Choroid plexus epithelial cell (primary cell): ENCODE measurements at regions not wholly inside any gene's neighbourhood (a gene's known extent, or its start where the extent isn't known, plus 50 kb on each side); places are given as distances from the start of the nearest gene placed in this dataset.
A peak's percentile ranks its signal among the peaks of the same experiment; 100 is the strongest.

Experiments used
- DNase-seq: peaks from one replicate; pipeline ENCODE4 v3.0.0-alpha.2; 2010; ENCODE audit warnings: low read depth
- H3K4me3 ChIP-seq: 2 replicates; pipeline ENCODE4 v1.5.1; 2011; ENCODE audit warnings: low read depth, mild to moderate bottlenecking, control low read depth, low read length, moderate library complexity
- TF ChIP-seq, protein P1 (sequence below): conservative IDR thresholded peaks from 2 replicates; pipeline ENCODE4 v1.5.1; 2011; ENCODE audit warnings: low read depth, mild to moderate bottlenecking, control low read depth, inconsistent platforms, low read length, moderate library complexity

DNA sequence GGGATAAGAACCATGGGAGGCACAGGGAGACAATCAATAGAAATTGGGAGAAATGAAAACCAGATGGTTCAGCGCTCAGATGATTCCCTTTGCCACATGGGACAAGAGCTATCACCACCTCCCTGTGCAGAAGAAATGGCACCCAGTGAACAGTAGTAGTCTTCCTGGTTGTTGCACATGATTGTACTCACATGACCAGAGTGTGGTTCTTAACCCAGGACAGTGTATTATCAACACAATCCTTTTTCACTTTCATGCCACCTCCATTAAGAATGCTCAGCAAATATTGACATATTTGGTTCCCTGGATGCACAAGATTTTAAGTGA is 149.0 kb upstream of the SH3BP4 start:
- H3K4me3 ChIP-seq = no peak overlapping the region
- no peak for DNase-seq
- TF ChIP-seq, protein P1, sequence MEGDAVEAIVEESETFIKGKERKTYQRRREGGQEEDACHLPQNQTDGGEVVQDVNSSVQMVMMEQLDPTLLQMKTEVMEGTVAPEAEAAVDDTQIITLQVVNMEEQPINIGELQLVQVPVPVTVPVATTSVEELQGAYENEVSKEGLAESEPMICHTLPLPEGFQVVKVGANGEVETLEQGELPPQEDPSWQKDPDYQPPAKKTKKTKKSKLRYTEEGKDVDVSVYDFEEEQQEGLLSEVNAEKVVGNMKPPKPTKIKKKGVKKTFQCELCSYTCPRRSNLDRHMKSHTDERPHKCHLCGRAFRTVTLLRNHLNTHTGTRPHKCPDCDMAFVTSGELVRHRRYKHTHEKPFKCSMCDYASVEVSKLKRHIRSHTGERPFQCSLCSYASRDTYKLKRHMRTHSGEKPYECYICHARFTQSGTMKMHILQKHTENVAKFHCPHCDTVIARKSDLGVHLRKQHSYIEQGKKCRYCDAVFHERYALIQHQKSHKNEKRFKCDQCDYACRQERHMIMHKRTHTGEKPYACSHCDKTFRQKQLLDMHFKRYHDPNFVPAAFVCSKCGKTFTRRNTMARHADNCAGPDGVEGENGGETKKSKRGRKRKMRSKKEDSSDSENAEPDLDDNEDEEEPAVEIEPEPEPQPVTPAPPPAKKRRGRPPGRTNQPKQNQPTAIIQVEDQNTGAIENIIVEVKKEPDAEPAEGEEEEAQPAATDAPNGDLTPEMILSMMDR = no peak

DNA sequence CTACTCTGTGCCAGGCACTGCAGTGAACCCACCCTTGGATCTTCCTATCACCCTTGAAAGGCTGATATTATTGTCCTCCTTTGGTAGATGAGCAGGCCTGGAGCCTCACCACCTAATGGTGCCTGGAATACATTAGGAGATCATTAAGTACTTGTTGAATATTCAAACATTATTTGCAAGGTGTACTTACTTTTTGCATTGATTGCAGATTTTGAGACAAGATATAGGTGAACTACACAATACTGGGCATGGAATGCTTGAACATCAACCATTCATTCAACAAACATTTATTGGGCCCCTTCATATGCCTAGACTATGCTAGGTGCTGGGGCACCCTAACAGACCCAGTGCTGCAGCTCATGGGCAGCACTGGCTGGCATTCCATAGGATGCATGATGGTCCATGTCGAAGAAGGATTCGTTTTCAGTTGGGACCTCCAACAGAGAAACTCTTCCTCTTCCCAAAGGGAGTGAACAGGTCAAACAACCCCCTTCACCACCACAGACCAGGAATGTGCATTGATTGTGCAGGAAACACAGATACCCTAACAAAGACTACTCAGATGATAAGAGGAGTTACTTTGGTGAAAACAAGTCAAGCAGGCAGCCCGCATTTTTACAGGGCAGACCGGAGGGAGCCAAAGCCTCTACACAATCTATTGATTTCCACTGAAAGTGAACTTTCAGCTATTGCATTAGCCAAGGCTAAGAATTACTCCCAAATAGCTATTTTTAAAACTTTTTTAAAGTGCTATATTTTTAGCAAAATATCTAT is 149.6 kb upstream of the SH3BP4 start:
- no peak overlapping the region for H3K4me3 ChIP-seq
- DNase-seq = no peak
- TF ChIP-seq, protein P1 = no peak

DNA sequence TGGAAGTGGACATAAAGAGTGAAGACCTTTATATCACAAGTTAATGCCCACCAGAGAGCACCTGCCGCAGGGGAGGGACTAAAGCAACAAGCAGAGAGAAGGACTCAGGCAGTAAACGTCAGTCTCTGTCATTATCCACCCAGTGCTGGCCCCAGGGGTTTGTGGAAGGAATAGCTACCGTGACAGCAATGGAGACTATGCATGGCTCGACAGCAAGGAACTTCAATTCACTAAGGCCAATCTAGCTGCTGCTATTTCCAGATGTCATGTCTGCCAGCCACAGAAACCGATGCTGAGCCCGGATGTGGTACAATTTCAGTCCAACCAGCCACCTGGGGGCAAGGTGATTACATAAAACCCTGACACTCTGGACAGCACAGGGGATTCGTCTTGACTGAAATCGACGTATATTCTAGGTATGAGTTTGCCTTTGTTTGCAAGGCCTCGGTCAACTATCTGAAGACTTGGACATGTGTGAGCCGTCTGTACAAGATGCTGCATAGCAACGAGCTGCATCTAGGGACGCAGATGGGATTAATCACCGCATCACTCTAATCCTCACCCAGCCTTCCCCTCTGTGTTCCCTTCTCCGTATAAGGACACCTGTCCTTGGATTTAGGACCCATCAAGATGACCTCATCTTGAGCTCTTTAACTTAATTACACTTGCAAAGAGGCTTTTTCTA is 154.1 kb upstream of the SH3BP4 start:
- DNase-seq = no peak
- no peak overlapping the region for H3K4me3 ChIP-seq
- TF ChIP-seq, protein P1 = no peak

DNA sequence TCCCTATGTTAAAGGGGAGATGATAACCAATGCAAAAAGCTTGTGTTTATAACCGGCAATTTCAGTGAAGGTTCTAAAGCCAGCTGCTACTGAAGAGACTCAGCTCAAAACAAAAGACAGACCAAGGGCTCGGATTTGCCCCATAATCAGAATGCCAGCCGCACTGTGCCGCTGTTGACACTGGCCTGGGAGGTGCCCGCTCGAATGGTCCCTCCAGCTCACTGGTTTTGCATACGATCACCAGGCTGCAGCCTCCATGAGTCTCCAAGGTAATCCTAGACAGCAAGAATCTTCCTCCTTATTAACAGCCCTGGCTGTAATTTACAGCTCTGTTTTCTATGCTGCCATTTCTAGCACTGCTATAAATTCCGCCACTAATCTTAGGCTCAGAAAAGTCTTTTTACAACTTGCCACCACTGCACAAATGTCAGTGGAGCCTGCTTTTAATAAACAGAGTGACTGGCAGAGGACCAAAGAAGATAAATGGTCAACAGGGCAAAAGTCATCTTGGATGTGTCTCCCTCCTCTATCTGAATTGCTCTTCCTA is 155.7 kb upstream of the SH3BP4 start:
- H3K4me3 ChIP-seq = no peak overlapping the region
- TF ChIP-seq, protein P1 = no peak
- no peak for DNase-seq

DNA sequence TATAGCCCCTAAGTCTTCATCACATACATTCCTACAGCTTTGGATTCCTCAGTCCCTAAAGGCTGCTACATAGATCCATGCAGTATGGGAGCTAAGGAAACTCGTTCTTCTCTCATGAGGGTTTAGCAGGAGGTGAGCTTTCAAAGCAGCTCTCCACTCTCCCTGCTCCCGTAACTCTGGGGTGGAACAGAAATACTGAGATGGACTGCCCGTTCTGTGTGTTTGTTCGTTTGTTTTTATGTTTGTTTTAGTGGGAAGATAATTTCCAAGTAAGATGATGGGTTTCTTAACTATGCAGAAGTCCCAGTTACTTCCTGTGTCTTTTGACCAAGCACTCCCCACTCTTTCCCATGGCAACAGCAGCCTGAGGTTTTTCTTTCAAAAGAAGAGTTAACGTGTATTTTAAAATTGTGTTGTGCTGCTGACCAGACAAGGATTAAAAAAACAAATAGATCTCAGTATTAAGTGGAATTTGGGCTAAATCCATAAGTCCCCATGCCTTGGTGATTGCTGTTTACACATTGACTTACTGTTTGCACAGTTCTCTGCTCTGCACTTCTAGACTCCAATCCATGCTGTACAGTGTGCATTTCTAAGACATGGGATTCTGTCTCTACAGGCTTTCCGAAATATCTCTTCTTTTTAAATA is 156.4 kb upstream of the SH3BP4 start:
- TF ChIP-seq, protein P1 = no peak

DNA sequence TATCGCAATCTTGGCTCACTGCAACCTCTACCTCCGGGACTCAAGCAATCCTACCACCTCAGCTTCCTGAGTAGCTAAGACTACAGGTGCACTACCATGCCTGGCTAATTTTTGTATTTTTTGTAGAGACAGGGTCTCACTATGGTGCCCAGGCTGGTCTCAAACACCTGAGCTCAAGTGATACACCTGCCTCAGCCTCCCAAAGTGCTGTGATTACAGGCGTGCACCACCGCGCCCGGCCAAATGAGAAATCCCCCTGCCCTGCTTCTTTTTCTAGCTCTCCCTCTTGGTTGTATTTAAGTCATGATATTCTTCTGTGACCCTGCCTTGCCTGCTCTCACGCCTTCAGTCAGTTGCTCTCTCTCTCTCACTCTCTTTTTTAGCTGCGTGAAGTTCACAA is 157.0 kb upstream of the SH3BP4 start:
- no peak overlapping the region for H3K4me3 ChIP-seq
- TF ChIP-seq, protein P1 = no peak
- DNase-seq = no peak

More for the DNA sequence above, 156.4 kb upstream of the SH3BP4 start:
- no peak overlapping the region for H3K4me3 ChIP-seq
- DNase-seq = peak; percentile 56
